ENCODE measurements at regions not wholly inside any gene's neighbourhood (a gene's known extent, or its start where the extent isn't known, plus 50 kb on each side); places are given as distances from the start of the nearest gene placed in this dataset.

GRCh38 chr17:71342737-71343136 lies 778.1 kb upstream of the SOX9 start:
- TF ChIP-seq CTCF (IDR thresholded peaks at IDR 0.05) (no peak), NR3C1 (CRISPR knock-in tag; conservative IDR thresholded peaks at IDR 0.05; ENCODE audit: low read depth) (no peak), RELA (CRISPR knock-in tag; IDR thresholded peaks at IDR 0.05; ENCODE audit: borderline replicate concordance) (no peak), KAT7 (CRISPR knock-in tag; IDR thresholded peaks at IDR 0.05; ENCODE audit: borderline replicate concordance) (no peak), ATF1 (CRISPR knock-in tag; IDR thresholded peaks at IDR 0.05) (no peak), JUN (CRISPR knock-in tag; IDR thresholded peaks at IDR 0.05) (no peak), ETV6 (CRISPR knock-in tag; IDR thresholded peaks at IDR 0.05) (no peak), SP1 (CRISPR knock-in tag; conservative IDR thresholded peaks at IDR 0.05) (no peak), ZNF121 (CRISPR knock-in tag; IDR thresholded peaks at IDR 0.05) (no peak), MAX (CRISPR knock-in tag; IDR thresholded peaks at IDR 0.05) (no peak), ZNF232 (CRISPR knock-in tag; IDR thresholded peaks at IDR 0.05) (no peak), NR1H2 (CRISPR knock-in tag; IDR thresholded peaks at IDR 0.05) (no peak)
